ENCODE measurements at regions not wholly inside any gene's neighbourhood (a gene's known extent, or its start where the extent isn't known, plus 50 kb on each side); places are given as distances from the start of the nearest gene placed in this dataset.

DNA sequence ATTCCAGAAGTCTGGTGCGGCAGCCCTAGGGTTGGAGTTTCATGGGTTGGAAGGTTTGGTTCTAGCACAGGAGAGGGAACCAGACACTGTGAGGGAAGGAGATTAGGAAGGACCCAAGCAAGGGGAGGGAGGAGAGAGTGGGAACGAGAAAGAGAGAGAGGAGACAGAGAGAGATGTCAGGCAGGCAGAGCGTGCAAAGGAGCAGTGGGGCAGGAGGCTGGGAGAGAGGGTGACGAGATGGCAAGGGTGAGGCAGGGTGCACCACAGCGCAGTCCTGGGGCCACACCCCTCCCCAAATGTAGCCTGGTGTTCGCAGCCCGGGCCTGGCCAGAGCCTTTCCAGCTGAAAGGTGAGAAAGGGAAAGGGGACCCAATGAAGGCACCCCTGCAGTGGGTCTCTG lies 162.9 kb upstream of the TLE3 start:
- no peak overlapping the region for H2AK5ac ChIP-seq (ENCODE audit: low read depth, low read length)
- no peak overlapping the region for H4K5ac ChIP-seq (ENCODE audit: low read depth, low read length)
- H3K4me2 ChIP-seq (ENCODE audit: low read depth, low read length): no peak overlapping the region
- no TSS peak for BruUV-seq (replicated peaks)
- no peak overlapping the region for H2BK120ac ChIP-seq (ENCODE audit: low read depth, low read length)
- H3K4ac ChIP-seq (ENCODE audit: low read depth, low read length): no peak overlapping the region
- ChIA-PET CTCF (no interaction called here), POLR2A (ENCODE audit: unreplicated experiment) (no interaction called here)
- in situ Hi-C loops (cut with MboI; ENCODE audit: low sequenced_read_pairs): no loop called here
- no peak overlapping the region for H2AFZ ChIP-seq (replicated peaks; ENCODE audit: low read length, poor library complexity)
- H2BK15ac ChIP-seq (ENCODE audit: low read depth, low read length): no peak overlapping the region
- H2BK5ac ChIP-seq (ENCODE audit: low read depth, low read length, poor library complexity, severe bottlenecking): no peak overlapping the region
- no peak overlapping the region for H3K27ac ChIP-seq (ENCODE audit: insufficient read depth, low read length)
- H3K18ac ChIP-seq (ENCODE audit: low read depth, low read length): no peak overlapping the region
- H3K9me1 ChIP-seq (ENCODE audit: insufficient read depth, low read length): no peaks in the 10 kb centered on the region
- no peak overlapping the region for H2BK20ac ChIP-seq (ENCODE audit: low read depth, low read length)
- H3K4me1 ChIP-seq (ENCODE audit: control insufficient read depth, insufficient read depth, low read length): peaks cover 2% of the 10 kb centered on the region; the same call in 1 of the 2 replicates
- TF ChIP-seq MXI1 (IDR thresholded peaks at IDR 0.05; ENCODE audit: borderline replicate concordance, low read depth, low read length) (no peak), RAD21 (IDR thresholded peaks at IDR 0.05; ENCODE audit: low read length) (no peak), SMC3 (IDR thresholded peaks at IDR 0.05; ENCODE audit: low read depth, low read length) (no peak), RCOR1 (IDR thresholded peaks at IDR 0.05; ENCODE audit: insufficient replicate concordance, low read length) (no peak), POLR2A (IDR thresholded peaks at IDR 0.05; ENCODE audit: low read depth, low read length) (no peak), CHD1 (IDR thresholded peaks at IDR 0.05; ENCODE audit: low read depth, low read length) (no peak), RFX5 (IDR thresholded peaks at IDR 0.05; ENCODE audit: low read depth, low read length) (no peak), BHLHE40 (IDR thresholded peaks at IDR 0.05; ENCODE audit: low read depth, low read length) (no peak), FOS (IDR thresholded peaks at IDR 0.05; ENCODE audit: low read depth, low read length) (no peak), NFE2L2 (IDR thresholded peaks at IDR 0.05; ENCODE audit: low read depth, low read length) (no peak), MAZ (IDR thresholded peaks at IDR 0.05; ENCODE audit: borderline replicate concordance, low read depth, low read length) (no peak)
- TF ChIP-seq, protein P1, sequence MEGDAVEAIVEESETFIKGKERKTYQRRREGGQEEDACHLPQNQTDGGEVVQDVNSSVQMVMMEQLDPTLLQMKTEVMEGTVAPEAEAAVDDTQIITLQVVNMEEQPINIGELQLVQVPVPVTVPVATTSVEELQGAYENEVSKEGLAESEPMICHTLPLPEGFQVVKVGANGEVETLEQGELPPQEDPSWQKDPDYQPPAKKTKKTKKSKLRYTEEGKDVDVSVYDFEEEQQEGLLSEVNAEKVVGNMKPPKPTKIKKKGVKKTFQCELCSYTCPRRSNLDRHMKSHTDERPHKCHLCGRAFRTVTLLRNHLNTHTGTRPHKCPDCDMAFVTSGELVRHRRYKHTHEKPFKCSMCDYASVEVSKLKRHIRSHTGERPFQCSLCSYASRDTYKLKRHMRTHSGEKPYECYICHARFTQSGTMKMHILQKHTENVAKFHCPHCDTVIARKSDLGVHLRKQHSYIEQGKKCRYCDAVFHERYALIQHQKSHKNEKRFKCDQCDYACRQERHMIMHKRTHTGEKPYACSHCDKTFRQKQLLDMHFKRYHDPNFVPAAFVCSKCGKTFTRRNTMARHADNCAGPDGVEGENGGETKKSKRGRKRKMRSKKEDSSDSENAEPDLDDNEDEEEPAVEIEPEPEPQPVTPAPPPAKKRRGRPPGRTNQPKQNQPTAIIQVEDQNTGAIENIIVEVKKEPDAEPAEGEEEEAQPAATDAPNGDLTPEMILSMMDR (conservative IDR thresholded peaks at IDR 0.05; ENCODE audit: low read depth, low read length): no peak
- TF ChIP-seq, protein P2, sequence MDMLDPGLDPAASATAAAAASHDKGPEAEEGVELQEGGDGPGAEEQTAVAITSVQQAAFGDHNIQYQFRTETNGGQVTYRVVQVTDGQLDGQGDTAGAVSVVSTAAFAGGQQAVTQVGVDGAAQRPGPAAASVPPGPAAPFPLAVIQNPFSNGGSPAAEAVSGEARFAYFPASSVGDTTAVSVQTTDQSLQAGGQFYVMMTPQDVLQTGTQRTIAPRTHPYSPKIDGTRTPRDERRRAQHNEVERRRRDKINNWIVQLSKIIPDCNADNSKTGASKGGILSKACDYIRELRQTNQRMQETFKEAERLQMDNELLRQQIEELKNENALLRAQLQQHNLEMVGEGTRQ (IDR thresholded peaks at IDR 0.05; ENCODE audit: low read depth, low read length): no peak
- TF ChIP-seq, protein P3, sequence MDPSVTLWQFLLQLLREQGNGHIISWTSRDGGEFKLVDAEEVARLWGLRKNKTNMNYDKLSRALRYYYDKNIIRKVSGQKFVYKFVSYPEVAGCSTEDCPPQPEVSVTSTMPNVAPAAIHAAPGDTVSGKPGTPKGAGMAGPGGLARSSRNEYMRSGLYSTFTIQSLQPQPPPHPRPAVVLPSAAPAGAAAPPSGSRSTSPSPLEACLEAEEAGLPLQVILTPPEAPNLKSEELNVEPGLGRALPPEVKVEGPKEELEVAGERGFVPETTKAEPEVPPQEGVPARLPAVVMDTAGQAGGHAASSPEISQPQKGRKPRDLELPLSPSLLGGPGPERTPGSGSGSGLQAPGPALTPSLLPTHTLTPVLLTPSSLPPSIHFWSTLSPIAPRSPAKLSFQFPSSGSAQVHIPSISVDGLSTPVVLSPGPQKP (IDR thresholded peaks at IDR 0.05; ENCODE audit: borderline replicate concordance, low read depth, low read length): no peak
- H3K9ac ChIP-seq (ENCODE audit: low read depth, low read length): no peak overlapping the region
- dilution Hi-C loops (cut with HindIII; ENCODE audit: low sequenced_read_pairs, unreplicated experiment): no loop called here
- ATAC-seq (ENCODE audit: low read depth) (no peak), DNase-seq (no peak)
- H3K9me3 ChIP-seq (ENCODE audit: control insufficient read depth, insufficient read depth, low read length): peaks cover 5% of the 10 kb centered on the region; the same call in 1 of the 2 replicates
- no peak overlapping the region for H4K8ac ChIP-seq (ENCODE audit: low read depth in 2 of 2, low read length in 2 of 2)
- intact Hi-C loops (cut with micrococcal nuclease): no loop called here
- no peaks in the 10 kb centered on the region for H4K20me1 ChIP-seq (ENCODE audit: insufficient read depth, low read length)
- H3K27me3 ChIP-seq (ENCODE audit: control insufficient read depth, insufficient read depth, low read length): peaks cover 41% of the 10 kb centered on the region; the same call in 1 of the 2 replicates
- H3K36me3 ChIP-seq (ENCODE audit: control insufficient read depth, insufficient read depth, low read length): no peaks in the 10 kb centered on the region
- no peak overlapping the region for H2AK9ac ChIP-seq (replicated peaks; ENCODE audit: low read depth, low read length, poor library complexity)
- H3K14ac ChIP-seq (replicated peaks; ENCODE audit: low read depth, low read length): no peak overlapping the region
- no peaks in the 10 kb centered on the region for H3K79me1 ChIP-seq (ENCODE audit: low read depth in 1 of 2, low read length in 2 of 2)
- WGBS, 2 experiments (ENCODE audit: extremely low coverage in 2 of 2, insufficient read length in 1 of 2): 100% methylated on average over 1 of the region's 7 CpGs; no CpG with 5 or more reads in 1 of the 2 experiments
- H3K4me3 ChIP-seq (ENCODE audit: insufficient read depth, low read depth, low read length): no peak overlapping the region
- no peak overlapping the region for H4K91ac ChIP-seq (ENCODE audit: insufficient read depth, low read depth, low read length)
- H3K23ac ChIP-seq (ENCODE audit: low read depth, low read length): no peak overlapping the region
- no peak overlapping the region for H3K56ac ChIP-seq (ENCODE audit: extremely low read depth, insufficient read depth, low read length)
